HCT116 (cell line): ENCODE measurements at regions not wholly inside any gene's neighbourhood (a gene's known extent, or its start where the extent isn't known, plus 50 kb on each side); places are given as distances from the start of the nearest gene placed in this dataset.

Source experiments
- ATAC-seq: fragments of 200-7000 bp; cut with Tn5 transposase; 2 replicates; pipeline ENCODE4 v1.9.1; 2020; ENCODE audit warnings: mild to moderate bottlenecking, moderate library complexity
- BruUV-seq: library from RNA; stranded (reverse); fragments of 400-500 nt; replicated peaks from 2 replicates; lab custom pipeline; 2021; lab: Mats Ljungman, UMichigan
- CTCF ChIA-PET: fragments of 300-600 bp; sonication (Branson Sonifier 250); formaldehyde crosslinking; loops from one replicate; lab custom pipeline; 2021; ENCODE audit warnings: antibody characterized with exemption; lab: Charles Lee
- POLR2A ChIA-PET: fragments of 300-600, 350-600 bp; sonication (Branson Sonifier 250); formaldehyde crosslinking; loops from one replicate; lab custom pipeline; 2021; ENCODE audit warnings: antibody characterized with exemption; lab: Charles Lee
- RAD21 ChIA-PET, 2 experiments: fragments of 300-600 bp; sonication (Branson Sonifier 250); formaldehyde crosslinking; loops; one replicate each; lab custom pipeline; 2023; ENCODE audit warnings: low total read pairs in 2 of 2; ENCODE audit not compliant: uncharacterized antibody in 2 of 2, unreplicated experiment in 2 of 2, low non-redundant PET in 1 of 2; lab: Charles Lee
- DNase-seq: peaks from one replicate; pipeline ENCODE4 v3.0.0-alpha.2; 2010; ENCODE audit warnings: low read depth, low spot score
- H2AFZ ChIP-seq: fragments of 200-600 bp; shearing (Covaris generic), sonication (generic); 2 replicates; pipeline ENCODE4 v1.6.1; 2017; ENCODE audit warnings: low read depth, mixed run types, mixed read lengths, antibody characterized with exemption, low read length; ENCODE audit not compliant: poor library complexity, severe bottlenecking
- H3K27ac ChIP-seq: 2 replicates; pipeline ENCODE4 v1.5.1; 2012; ENCODE audit warnings: low read depth, low read length
- H3K27me3 ChIP-seq: fragments of 200-600 bp; sonication (generic); 2 replicates; pipeline ENCODE4 v1.6.1; 2016; ENCODE audit warnings: mixed run types, low read length, mixed read lengths; ENCODE audit not compliant: insufficient read depth
- H3K36me3 ChIP-seq, 2 experiments: fragments of 200-500 bp in 1 of 2; fragments of 200-600 bp in 1 of 2; sonication (Bioruptor generic) in 1 of 2; sonication (generic) in 1 of 2; 2 replicates each; pipeline versions ENCODE4 v1.5.1 to v1.6.1; 2014 to 2016; ENCODE audit warnings: low read length in 2 of 2, inconsistent platforms in 1 of 2, mixed read lengths in 1 of 2, mixed run types in 1 of 2; ENCODE audit not compliant: insufficient read depth in 2 of 2, control insufficient read depth in 1 of 2
- H3K4me1 ChIP-seq, 2 experiments: fragments of 200-600 bp in 1 of 2; sonication (generic) in 1 of 2; 2 replicates each; pipeline versions ENCODE4 v1.5.1 to v1.6.1; 2012 to 2017; ENCODE audit warnings: low read length in 2 of 2, inconsistent platforms in 1 of 2, mild to moderate bottlenecking in 1 of 2, mixed read lengths in 1 of 2, mixed run types in 1 of 2, moderate library complexity in 1 of 2; ENCODE audit not compliant: insufficient read depth in 2 of 2, control insufficient read depth in 1 of 2
- H3K4me2 ChIP-seq: fragments of 200-600 bp; sonication (generic); 2 replicates; pipeline ENCODE4 v1.6.1; 2017; ENCODE audit warnings: mixed run types, low read length, mixed read lengths
- H3K4me3 ChIP-seq, 2 experiments: fragments of 200-600 bp in 1 of 2; sonication (generic) in 1 of 2; replicated peaks in 1 of 2; 2 replicates each; pipeline ENCODE4 v1.5.1; 2011 to 2016; ENCODE audit warnings: low read length in 2 of 2, control low read depth in 1 of 2, low read depth in 1 of 2, mild to moderate bottlenecking in 1 of 2, mixed read lengths in 1 of 2, mixed run types in 1 of 2
- H3K79me2 ChIP-seq: fragments of 200-600 bp; sonication (generic); 2 replicates; pipeline ENCODE4 v1.6.1; 2017; ENCODE audit warnings: mild to moderate bottlenecking, mixed run types, low read length, moderate library complexity, mixed read lengths; ENCODE audit not compliant: insufficient read depth
- H3K9ac ChIP-seq: fragments of 200-600 bp; sonication (generic); 2 replicates; pipeline ENCODE4 v1.6.1; 2016; ENCODE audit warnings: low read length, mixed read lengths
- H3K9me2 ChIP-seq: fragments of 200-600 bp; sonication (generic), shearing (Covaris generic); 2 replicates; pipeline ENCODE4 v1.6.1; 2017; ENCODE audit warnings: mixed run types, mild to moderate bottlenecking, moderate library complexity; ENCODE audit not compliant: insufficient read depth
- H3K9me3 ChIP-seq, 2 experiments: fragments of 200-500 bp in 1 of 2; fragments of 200-600 bp in 1 of 2; sonication (Bioruptor generic) in 1 of 2; sonication (generic) in 1 of 2; 2 replicates each; pipeline ENCODE4 v1.6.1; 2014 to 2017; ENCODE audit warnings: low read length in 2 of 2, mixed read lengths in 2 of 2, inconsistent platforms in 1 of 2, low read depth in 1 of 2, mild to moderate bottlenecking in 1 of 2, mixed run types in 1 of 2, moderate library complexity in 1 of 2; ENCODE audit not compliant: control insufficient read depth in 1 of 2, insufficient read depth in 1 of 2
- H4K20me1 ChIP-seq: fragments of 200-600 bp; sonication (generic), shearing (Covaris generic); 2 replicates; pipeline ENCODE4 v1.6.1; 2017; ENCODE audit warnings: mixed run types, mild to moderate bottlenecking, moderate library complexity; ENCODE audit not compliant: insufficient read depth
- ATF3 ChIP-seq: IDR thresholded peaks from 2 replicates; pipeline ENCODE4 v1.6.1; 2012
- CBX3 ChIP-seq: IDR thresholded peaks from 2 replicates; pipeline ENCODE4 v1.6.1; 2012; ENCODE audit warnings: low read depth
- CTCF ChIP-seq, 3 experiments: fragments of 200-600 bp in 1 of 3; sonication (generic) in 1 of 3; IDR thresholded peaks in 2 of 3; conservative IDR thresholded peaks in 1 of 3; 2 replicates each; pipeline ENCODE4 v1.5.1; 2012 to 2017; ENCODE audit warnings: low read depth in 2 of 3, low read length in 2 of 3, antibody characterized with exemption in 1 of 3, borderline replicate concordance in 1 of 3, control low read depth in 1 of 3, mild to moderate bottlenecking in 1 of 3, mixed read lengths in 1 of 3, mixed run types in 1 of 3, moderate library complexity in 1 of 3; ENCODE audit not compliant: insufficient read depth in 1 of 3
- EGR1 ChIP-seq: IDR thresholded peaks from 2 replicates; pipeline ENCODE4 v1.6.1; 2012; ENCODE audit warnings: low read depth
- ELF1 ChIP-seq: IDR thresholded peaks from 2 replicates; pipeline ENCODE4 v1.6.1; 2012; ENCODE audit warnings: low read depth, borderline replicate concordance
- EZH2 ChIP-seq: fragments of 200-600 bp; sonication (generic); IDR thresholded peaks from 2 replicates; pipeline ENCODE4 v1.6.1; 2017; ENCODE audit warnings: antibody characterized with exemption, mixed run types
- EZH2phosphoT487 ChIP-seq: fragments of 200-600 bp; IDR thresholded peaks from 2 replicates; pipeline ENCODE4 v1.6.1; 2018; ENCODE audit warnings: antibody characterized with exemption, borderline replicate concordance
- FOSL1 ChIP-seq: IDR thresholded peaks from 2 replicates; pipeline ENCODE4 v1.6.1; 2012; ENCODE audit warnings: low read depth
- JUND ChIP-seq: IDR thresholded peaks from 2 replicates; pipeline ENCODE4 v1.6.1; 2012
- MAX ChIP-seq: IDR thresholded peaks from 2 replicates; pipeline ENCODE4 v1.6.1; 2012
- POLR2A ChIP-seq: IDR thresholded peaks from 2 replicates; pipeline ENCODE4 v1.7.0; 2011; ENCODE audit warnings: borderline replicate concordance; ENCODE audit not compliant: insufficient read depth, insufficient read length; ENCODE audit errors: extremely low read depth
- RAD21 ChIP-seq: IDR thresholded peaks from 2 replicates; pipeline ENCODE4 v1.6.1; 2012; ENCODE audit warnings: low read depth, mild to moderate bottlenecking
- SP1 ChIP-seq: IDR thresholded peaks from 2 replicates; pipeline ENCODE4 v1.6.1; 2012; ENCODE audit warnings: low read depth
- TCF7L2 ChIP-seq: IDR thresholded peaks from 2 replicates; pipeline ENCODE4 v1.7.0; 2011; ENCODE audit warnings: borderline replicate concordance, inconsistent platforms; ENCODE audit not compliant: insufficient read depth, insufficient read length; ENCODE audit errors: extremely low read depth
- YY1 ChIP-seq: IDR thresholded peaks from 2 replicates; pipeline ENCODE4 v1.6.1; 2011; ENCODE audit warnings: low read length, low read depth, moderate library complexity, mild to moderate bottlenecking; ENCODE audit not compliant: insufficient replicate concordance; ENCODE audit errors: extremely low read depth
- ZBTB33 ChIP-seq: IDR thresholded peaks from 2 replicates; pipeline ENCODE4 v1.6.1; 2011; ENCODE audit warnings: mild to moderate bottlenecking, low read length, moderate library complexity; ENCODE audit not compliant: insufficient replicate concordance; ENCODE audit errors: extremely low read depth
- ZFX ChIP-seq: fragments of 450-650 bp; IDR thresholded peaks from 2 replicates; pipeline ENCODE4 v1.6.1; 2017
- intact Hi-C: fragments of 100-400 bp; cut with micrococcal nuclease; formaldehyde crosslinking; loops from 2 replicates; pipeline ENCODE4 v1.10.0; 2022

GRCh38 chr3:110790631-110791030 is 281.0 kb upstream of the NECTIN3 start (continued):
- no peak for TF ChIP-seq TCF7L2
- no peak for TF ChIP-seq MAX
- TF ChIP-seq POLR2A = no peak
- TF ChIP-seq EZH2 = no peak
- TF ChIP-seq ZBTB33 = no peak

GRCh38 chr3:110791995-110792686 is 279.5 kb upstream of the NECTIN3 start:
- no peak for DNase-seq
- no peak overlapping the region for H3K9ac ChIP-seq
- no peaks in the 10 kb centered on the region for H3K36me3 ChIP-seq
- no peaks in the 10 kb centered on the region for H3K79me2 ChIP-seq
- H3K9me2 ChIP-seq = no peaks in the 10 kb centered on the region
- no peak for ATAC-seq
- no peak for TF ChIP-seq JUND
- no peak for TF ChIP-seq CTCF (IDR thresholded peaks at IDR 0.05 in 2 of 3, conservative IDR thresholded peaks at IDR 0.05 in 1 of 3; ENCODE audit: borderline replicate concordance in 1 of 3, insufficient read depth in 1 of 3, low read depth in 2 of 3, low read length in 2 of 3)
- TF ChIP-seq FOSL1 = no peak
- TF ChIP-seq ELF1 = no peak
- no peak for TF ChIP-seq SP1
- no peak for TF ChIP-seq EGR1
- no peak for TF ChIP-seq EZH2phosphoT487
- TF ChIP-seq CBX3 = no peak
- no peak for TF ChIP-seq EZH2
- no peak for TF ChIP-seq POLR2A
- TF ChIP-seq YY1 = no peak
- no peak for TF ChIP-seq ATF3
- TF ChIP-seq ZFX = no peak
- no peak for TF ChIP-seq RAD21
- TF ChIP-seq MAX = no peak
- TF ChIP-seq TCF7L2 = no peak
- no peak overlapping the region for H3K27ac ChIP-seq
- H3K4me1 ChIP-seq = no peaks in the 10 kb centered on the region
- H3K9me3 ChIP-seq = no peaks in the 10 kb centered on the region
- no peak overlapping the region for H2AFZ ChIP-seq
- ChIA-PET CTCF (no interaction called here), RAD21 (no interaction called here), POLR2A (no interaction called here)
- H3K4me3 ChIP-seq = no peak overlapping the region
- H4K20me1 ChIP-seq = no peaks in the 10 kb centered on the region
- BruUV-seq = no TSS peak
- H3K4me2 ChIP-seq = no peak overlapping the region
- intact Hi-C loops = no loop called here
- no peaks in the 10 kb centered on the region for H3K27me3 ChIP-seq
